Endothelial cell (in vitro differentiated cells): ENCODE measurements at regions not wholly inside any gene's neighbourhood (a gene's known extent, or its start where the extent isn't known, plus 50 kb on each side); places are given as distances from the start of the nearest gene placed in this dataset.

ENCODE experiments used
- DNase-seq: peaks from one replicate; pipeline ENCODE4 v3.0.0; 2021; ENCODE audit warnings: low spot score
- H3K27ac Mint-ChIP-seq: one replicate; pipeline ENCODE4 v1.8.0; 2021; ENCODE audit warnings: mixed read lengths, inconsistent platforms; ENCODE audit not compliant: unreplicated experiment
- H3K27me3 Mint-ChIP-seq: one replicate; pipeline ENCODE4 v1.8.0; 2021; ENCODE audit warnings: mild to moderate bottlenecking, moderate library complexity, mixed read lengths, inconsistent platforms; ENCODE audit not compliant: unreplicated experiment
- H3K36me3 Mint-ChIP-seq: one replicate; pipeline ENCODE4 v1.8.0; 2021; ENCODE audit warnings: mild to moderate bottlenecking, low read depth, mixed read lengths, inconsistent platforms; ENCODE audit not compliant: unreplicated experiment
- H3K4me1 Mint-ChIP-seq: one replicate; pipeline ENCODE4 v1.8.0; 2021; ENCODE audit warnings: mild to moderate bottlenecking, mixed read lengths, inconsistent platforms; ENCODE audit not compliant: unreplicated experiment
- H3K4me3 Mint-ChIP-seq: one replicate; pipeline ENCODE4 v1.8.0; 2021; ENCODE audit warnings: mild to moderate bottlenecking, mixed read lengths, inconsistent platforms; ENCODE audit not compliant: unreplicated experiment
- H3K9me3 Mint-ChIP-seq: one replicate; pipeline ENCODE4 v1.8.0; 2021; ENCODE audit warnings: mixed read lengths, inconsistent platforms; ENCODE audit not compliant: unreplicated experiment
- TF ChIP-seq, protein P1 (sequence below): fragments of 200-600 bp; sonication (generic); IDR thresholded peaks from one replicate; pipeline ENCODE4 v1.5.0; 2021; ENCODE audit warnings: antibody characterized with exemption; ENCODE audit not compliant: unreplicated experiment

DNA sequence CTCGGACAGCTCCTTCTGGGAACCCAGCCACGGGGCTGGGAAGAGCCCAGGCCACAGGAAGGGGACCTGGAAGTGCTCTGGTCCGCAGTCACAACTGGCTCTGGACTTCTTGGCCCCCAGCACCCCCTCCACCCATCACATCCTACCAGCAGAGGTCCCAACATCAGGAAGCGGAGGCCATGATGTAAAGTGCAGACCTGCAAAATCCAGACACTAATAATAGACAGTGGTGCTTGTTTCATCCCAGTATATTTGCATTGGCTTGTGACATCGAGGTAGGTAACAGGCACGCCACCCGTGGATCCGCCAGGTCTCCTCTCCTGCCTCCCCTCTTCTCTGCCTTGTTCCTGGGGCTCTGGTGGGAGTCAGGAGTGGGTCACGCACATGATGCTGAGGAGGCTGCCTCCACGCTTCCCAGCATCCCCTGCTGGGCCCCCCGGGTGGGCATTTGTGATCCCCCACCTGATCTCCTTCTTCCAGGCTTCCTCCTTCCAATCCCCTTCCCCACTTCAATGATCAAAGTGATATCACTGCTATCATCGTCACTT is 1454.0 kb downstream of the BRD1 start:
- Mint-ChIP-seq H3K27me3 (peaks cover 2% of the 10 kb centered on the region), H3K4me3 (no peak overlapping the region), H3K27ac (no peak overlapping the region), H3K4me1 (no peaks in the 10 kb centered on the region), H3K9me3 (no peaks in the 10 kb centered on the region), H3K36me3 (no peaks in the 10 kb centered on the region)
- DNase-seq = no peak
- TF ChIP-seq, protein P1, sequence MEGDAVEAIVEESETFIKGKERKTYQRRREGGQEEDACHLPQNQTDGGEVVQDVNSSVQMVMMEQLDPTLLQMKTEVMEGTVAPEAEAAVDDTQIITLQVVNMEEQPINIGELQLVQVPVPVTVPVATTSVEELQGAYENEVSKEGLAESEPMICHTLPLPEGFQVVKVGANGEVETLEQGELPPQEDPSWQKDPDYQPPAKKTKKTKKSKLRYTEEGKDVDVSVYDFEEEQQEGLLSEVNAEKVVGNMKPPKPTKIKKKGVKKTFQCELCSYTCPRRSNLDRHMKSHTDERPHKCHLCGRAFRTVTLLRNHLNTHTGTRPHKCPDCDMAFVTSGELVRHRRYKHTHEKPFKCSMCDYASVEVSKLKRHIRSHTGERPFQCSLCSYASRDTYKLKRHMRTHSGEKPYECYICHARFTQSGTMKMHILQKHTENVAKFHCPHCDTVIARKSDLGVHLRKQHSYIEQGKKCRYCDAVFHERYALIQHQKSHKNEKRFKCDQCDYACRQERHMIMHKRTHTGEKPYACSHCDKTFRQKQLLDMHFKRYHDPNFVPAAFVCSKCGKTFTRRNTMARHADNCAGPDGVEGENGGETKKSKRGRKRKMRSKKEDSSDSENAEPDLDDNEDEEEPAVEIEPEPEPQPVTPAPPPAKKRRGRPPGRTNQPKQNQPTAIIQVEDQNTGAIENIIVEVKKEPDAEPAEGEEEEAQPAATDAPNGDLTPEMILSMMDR = no peak

DNA sequence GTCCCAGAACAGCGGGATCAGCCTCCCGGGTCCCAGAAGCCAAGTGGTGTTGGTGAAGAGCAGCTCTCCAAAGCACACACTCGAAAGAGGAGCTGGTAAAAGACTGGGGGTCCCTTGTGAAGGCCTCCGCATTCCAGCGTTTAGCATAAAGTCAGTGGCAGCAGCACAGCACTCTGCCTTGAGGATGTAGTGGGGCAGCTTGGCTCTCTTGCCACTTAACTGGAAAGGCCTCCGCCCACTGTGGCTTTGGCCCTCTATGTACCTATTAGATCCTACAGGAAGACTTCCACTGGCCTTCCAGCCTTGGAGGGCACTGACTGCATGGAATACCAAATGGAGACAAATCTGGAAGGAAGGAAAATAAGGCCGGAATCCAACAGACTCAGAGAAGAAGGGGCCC is 1455.3 kb downstream of the BRD1 start:
- TF ChIP-seq, protein P1 = no peak
- no peaks in the 10 kb centered on the region for H3K4me1 Mint-ChIP-seq

GRCh38 chr22:48371391-48371790 is 1456.3 kb downstream of the BRD1 start:
- DNase-seq = no peak
- H3K9me3 Mint-ChIP-seq = no peaks in the 10 kb centered on the region
- H3K4me1 Mint-ChIP-seq = no peaks in the 10 kb centered on the region
- H3K36me3 Mint-ChIP-seq = no peaks in the 10 kb centered on the region
- H3K27me3 Mint-ChIP-seq = peaks cover 2% of the 10 kb centered on the region
- TF ChIP-seq, protein P1 = no peak
- no peak overlapping the region for H3K4me3 Mint-ChIP-seq
- H3K27ac Mint-ChIP-seq = no peak overlapping the region

More for the DNA sequence above, 1455.3 kb downstream of the BRD1 start:
- Mint-ChIP-seq H3K36me3 (no peaks in the 10 kb centered on the region), H3K27me3 (peaks cover 2% of the 10 kb centered on the region), H3K9me3 (no peaks in the 10 kb centered on the region), H3K27ac (no peak overlapping the region), H3K4me3 (no peak overlapping the region)
- no peak for DNase-seq

DNA sequence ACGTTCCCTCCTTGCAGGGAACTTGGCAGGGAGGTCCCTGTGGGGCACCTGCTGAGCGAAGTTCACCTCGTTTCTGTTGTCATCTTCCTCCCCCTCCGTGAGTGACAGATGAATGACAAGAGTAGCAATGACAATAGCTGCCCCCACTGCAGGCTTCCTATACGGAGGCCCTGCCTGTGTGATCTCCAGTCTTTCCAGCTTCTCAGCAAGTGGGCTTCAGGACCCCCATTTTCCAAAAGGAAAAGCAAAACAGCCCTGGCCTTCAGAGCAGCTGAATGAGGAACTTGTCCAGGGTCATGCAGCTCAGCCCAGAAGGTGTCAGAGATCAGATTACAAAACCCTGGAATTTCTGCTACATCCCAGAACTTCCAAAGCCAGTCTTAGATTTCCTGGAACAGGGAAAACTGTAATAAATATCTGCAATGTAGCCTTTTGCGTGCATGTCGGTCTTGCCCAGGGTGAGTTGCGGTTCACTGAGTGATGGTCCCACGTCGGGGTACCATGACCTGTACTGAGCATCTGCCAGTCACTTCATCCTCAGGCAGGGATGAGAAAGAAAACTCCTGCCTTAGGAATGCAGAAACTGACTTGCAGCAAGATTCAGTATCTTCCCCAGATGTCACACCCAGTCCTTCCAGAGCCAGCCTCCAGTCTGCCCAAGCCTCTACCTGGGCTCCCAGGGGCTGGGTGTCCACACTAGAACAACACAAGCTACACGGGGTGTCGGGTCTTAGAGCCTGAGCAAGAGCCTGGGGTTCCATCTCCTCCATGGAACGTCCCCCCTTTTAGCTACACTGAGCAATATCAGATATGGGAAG is 1457.0 kb downstream of the BRD1 start:
- no peak for DNase-seq
- Mint-ChIP-seq H3K9me3 (no peaks in the 10 kb centered on the region), H3K4me1 (no peaks in the 10 kb centered on the region), H3K27ac (no peak overlapping the region), H3K4me3 (no peak overlapping the region), H3K27me3 (peaks cover 2% of the 10 kb centered on the region), H3K36me3 (no peaks in the 10 kb centered on the region)
- TF ChIP-seq, protein P1 = no peak

- no peak overlapping the region for H3K27ac Mint-ChIP-seq
- no peaks in the 10 kb centered on the region for H3K4me1 Mint-ChIP-seq
- no peaks in the 10 kb centered on the region for H3K9me3 Mint-ChIP-seq
- TF ChIP-seq, protein P1 = no peak
- H3K27me3 Mint-ChIP-seq = peaks cover 3% of the 10 kb centered on the region
- H3K4me3 Mint-ChIP-seq = no peak overlapping the region
- H3K36me3 Mint-ChIP-seq = no peaks in the 10 kb centered on the region
- DNase-seq = no peak
Measured at GRCh38 chr22:48369789-48370507, 1457.7 kb downstream of the BRD1 start.
